Uterus (tissue), 3 donors: ENCODE measurements at regions not wholly inside any gene's neighbourhood (a gene's known extent, or its start where the extent isn't known, plus 50 kb on each side); places are given as distances from the start of the nearest gene placed in this dataset.

Source experiments
- DNase-seq, 2 donors: peaks; one replicate each; pipeline ENCODE4 v3.0.0-alpha.2; 2019 to 2020
- H3K27ac ChIP-seq, 2 donors: fragments of 200-600 bp; sonication (generic); 1 replicate in 1 of 2; 2 replicates in 1 of 2; pipeline ENCODE4 v1.5.1; 2016 to 2018
- H3K27me3 ChIP-seq, 2 donors: fragments of 200-600 bp; sonication (generic); one replicate each; pipeline ENCODE4 v1.5.1; 2018 to 2019; ENCODE audit warnings: control low read depth in 1 of 2
- H3K36me3 ChIP-seq, 2 donors: fragments of 200-600 bp; sonication (generic); one replicate each; pipeline ENCODE4 v1.5.1; 2019; ENCODE audit warnings: control low read depth in 1 of 2
- H3K4me1 ChIP-seq, 2 donors: fragments of 200-600 bp; sonication (generic); one replicate each; pipeline ENCODE4 v1.5.1; 2018 to 2019; ENCODE audit warnings: control low read depth in 1 of 2
- H3K4me3 ChIP-seq, 2 donors: fragments of 200-600 bp; sonication (generic); 1 replicate in 1 of 2; 2 replicates in 1 of 2; pipeline ENCODE4 v1.5.1; 2018 to 2019; ENCODE audit warnings: mild to moderate bottlenecking in 1 of 2
- H3K9me3 ChIP-seq, 2 donors: fragments of 200-600 bp; sonication (generic); one replicate each; pipeline ENCODE4 v1.5.1; 2019; ENCODE audit warnings: control low read depth in 1 of 2
- CTCF ChIP-seq, 4 experiments: fragments of 200-600 bp in 2 of 4; fragments of 450-650 bp in 2 of 4; sonication (generic) in 2 of 4; IDR thresholded peaks; one replicate each; pipeline ENCODE4 v1.5.1; 2016 to 2019; ENCODE audit warnings: antibody characterized with exemption in 4 of 4, mild to moderate bottlenecking in 2 of 4, moderate library complexity in 1 of 4
- POLR2A ChIP-seq, 2 donors: fragments of 450-650 bp; IDR thresholded peaks; one replicate each; pipeline ENCODE4 v1.6.1; 2016; ENCODE audit warnings: antibody characterized with exemption in 2 of 2, mild to moderate bottlenecking in 1 of 2, moderate library complexity in 1 of 2
- intact Hi-C: fragments of 100-400 bp; cut with DNase I; formaldehyde crosslinking; loops from one replicate; pipeline ENCODE4 v1.15.1; 2023; ENCODE audit warnings: low total_unique reads
- donor health status: DM: yes; HTN: yes; CAD: no.

- Histone ChIP-seq H3K27me3 (no peaks in the 10 kb centered on the region), H3K36me3 (no peaks in the 10 kb centered on the region), H3K4me1 (no peaks in the 10 kb centered on the region), H3K4me3 (no peak overlapping the region), H3K27ac (no peak overlapping the region), H3K9me3 (no peaks in the 10 kb centered on the region)
- intact Hi-C loops = no loop called here
- TF ChIP-seq POLR2A (IDR thresholded peaks at IDR 0.05) (no peak), CTCF (IDR thresholded peaks at IDR 0.05) (no peak)
- DNase-seq = no peak
Observed at GRCh38 chr2:225097035-225097434, 54.8 kb upstream of the DOCK10 start.
